Caco-2 (cell line): ENCODE measurements at regions not wholly inside any gene's neighbourhood (a gene's known extent, or its start where the extent isn't known, plus 50 kb on each side); places are given as distances from the start of the nearest gene placed in this dataset.

Source experiments
- BruUV-seq: library from RNA; stranded (reverse); fragments of 400-500 nt; replicated peaks from 2 replicates; lab custom pipeline; 2021; lab: Mats Ljungman, UMichigan
- CTCF ChIA-PET: fragments of 300-600 bp; sonication (Branson Sonifier 250); formaldehyde crosslinking; loops from one replicate; lab custom pipeline; 2022; ENCODE audit warnings: antibody characterized with exemption; lab: Charles Lee
- POLR2A ChIA-PET: fragments of 300-600 bp; sonication (Branson Sonifier 250); formaldehyde crosslinking; loops from one replicate; lab custom pipeline; 2022; ENCODE audit warnings: antibody characterized with exemption; lab: Charles Lee
- DNase-seq, 2 experiments: peaks; one replicate each; pipeline versions ENCODE4 v3.0.0 to v3.0.0-alpha.2; 2020 to 2022
- H3K27me3 ChIP-seq: replicated peaks from 2 replicates; pipeline ENCODE4 v1.6.0; 2011; ENCODE audit warnings: low read length; ENCODE audit not compliant: control insufficient read depth, insufficient read depth
- H3K36me3 ChIP-seq: 2 replicates; pipeline ENCODE4 v1.5.1; 2011; ENCODE audit warnings: low read length; ENCODE audit not compliant: control insufficient read depth, insufficient read depth
- H3K4me1 ChIP-seq: fragments of 250-450 bp; sonication (Bioruptor Pico); 2 replicates; pipeline ENCODE4 v1.5.1; 2020; ENCODE audit warnings: mild to moderate bottlenecking
- H3K4me3 ChIP-seq: 2 replicates; pipeline ENCODE4 v1.5.1; 2011; ENCODE audit warnings: low read depth, mild to moderate bottlenecking, control low read depth, low read length
- H3K9me3 ChIP-seq: fragments of 250-450 bp; sonication (Bioruptor Pico); 2 replicates; pipeline ENCODE4 v1.5.1; 2020; ENCODE audit warnings: mild to moderate bottlenecking, moderate library complexity
- H3K27ac Mint-ChIP-seq: one replicate; pipeline ENCODE4 v1.8.0; 2022; ENCODE audit warnings: mixed read lengths; ENCODE audit not compliant: unreplicated experiment
- H3K27me3 Mint-ChIP-seq: one replicate; pipeline ENCODE4 v1.8.0; 2022; ENCODE audit warnings: mixed read lengths; ENCODE audit not compliant: insufficient read depth, unreplicated experiment
- H3K36me3 Mint-ChIP-seq: one replicate; pipeline ENCODE4 v1.8.0; 2022; ENCODE audit warnings: mild to moderate bottlenecking, mixed read lengths; ENCODE audit not compliant: insufficient read depth, unreplicated experiment
- H3K4me1 Mint-ChIP-seq: one replicate; pipeline ENCODE4 v1.8.0; 2022; ENCODE audit warnings: low read depth, mixed read lengths; ENCODE audit not compliant: unreplicated experiment
- H3K4me3 Mint-ChIP-seq: one replicate; pipeline ENCODE4 v1.8.0; 2022; ENCODE audit warnings: mild to moderate bottlenecking, moderate library complexity, mixed read lengths; ENCODE audit not compliant: unreplicated experiment
- H3K9me3 Mint-ChIP-seq: one replicate; pipeline ENCODE4 v1.8.0; 2022; ENCODE audit warnings: mixed read lengths; ENCODE audit not compliant: unreplicated experiment
- CTCF ChIP-seq, 2 experiments: fragments of 200-600 bp in 1 of 2; IDR thresholded peaks; 1 replicate in 1 of 2; 2 replicates in 1 of 2; pipeline versions ENCODE4 v1.5.1 to v1.8.0; 2011 to 2022; ENCODE audit warnings: antibody characterized with exemption in 1 of 2, control low read depth in 1 of 2, inconsistent platforms in 1 of 2, low read depth in 1 of 2, low read length in 1 of 2, mild to moderate bottlenecking in 1 of 2, moderate library complexity in 1 of 2; ENCODE audit not compliant: insufficient read depth in 1 of 2, severe bottlenecking in 1 of 2, unreplicated experiment in 1 of 2
- intact Hi-C: fragments of 100-400 bp; cut with micrococcal nuclease; formaldehyde crosslinking; loops from one replicate; pipeline ENCODE4 v1.10.0; 2022; ENCODE audit not compliant: unreplicated experiment

GRCh38 chr13:47334173-47334572, 437.3 kb upstream of the HTR2A start:
- POLR2A ChIA-PET: no interaction called here

GRCh38 chr13:47332149-47332548, 435.3 kb upstream of the HTR2A start:
- intact Hi-C loops: no loop called here
- ChIA-PET POLR2A (no interaction called here), CTCF (no interaction called here)
- Mint-ChIP-seq H3K4me3 (no peak overlapping the region), H3K4me1 (no peaks in the 10 kb centered on the region), H3K27ac (no peak overlapping the region), H3K27me3 (peaks cover 3% of the 10 kb centered on the region), H3K9me3 (no peaks in the 10 kb centered on the region), H3K36me3 (no peaks in the 10 kb centered on the region)
- H3K27me3 ChIP-seq: no peaks in the 10 kb centered on the region
- no peak for TF ChIP-seq CTCF (IDR thresholded peaks at IDR 0.05; ENCODE audit: insufficient read depth in 1 of 2, low read depth in 1 of 2, low read length in 1 of 2, severe bottlenecking in 1 of 2, unreplicated experiment in 1 of 2)
- H3K9me3 ChIP-seq: no peaks in the 10 kb centered on the region
- DNase-seq: no peak
- no peaks in the 10 kb centered on the region for H3K4me1 ChIP-seq
- BruUV-seq: no TSS peak
- no peaks in the 10 kb centered on the region for H3K36me3 ChIP-seq
- H3K4me3 ChIP-seq: no peak overlapping the region

More at GRCh38 chr13:47334173-47334572, 437.3 kb upstream of the HTR2A start:
- CTCF ChIA-PET: interaction anchor here (0.9 kb wide), 1 partner anchor 61 kb away, joined by 3 read pairs; no protein-coding TSS in a partner anchor
- H3K36me3 ChIP-seq: no peaks in the 10 kb centered on the region
- no peak overlapping the region for H3K27ac Mint-ChIP-seq
- peaks cover 3% of the 10 kb centered on the region for H3K27me3 Mint-ChIP-seq
- no peak overlapping the region for H3K4me3 ChIP-seq
- no TSS peak for BruUV-seq
- intact Hi-C loops: no loop called here
- H3K4me1 Mint-ChIP-seq: no peaks in the 10 kb centered on the region
- no peak overlapping the region for H3K4me3 Mint-ChIP-seq
- DNase-seq: no peak
- no peak for TF ChIP-seq CTCF (IDR thresholded peaks at IDR 0.05; ENCODE audit: insufficient read depth in 1 of 2, low read depth in 1 of 2, low read length in 1 of 2, severe bottlenecking in 1 of 2, unreplicated experiment in 1 of 2)
- H3K36me3 Mint-ChIP-seq: no peaks in the 10 kb centered on the region
- no peaks in the 10 kb centered on the region for H3K9me3 Mint-ChIP-seq
- H3K27me3 ChIP-seq: no peaks in the 10 kb centered on the region
- H3K9me3 ChIP-seq: no peaks in the 10 kb centered on the region
- no peaks in the 10 kb centered on the region for H3K4me1 ChIP-seq

- intact Hi-C loops: no loop called here
- ChIA-PET CTCF (no interaction called here), POLR2A (no interaction called here)
- Histone ChIP-seq H3K36me3 (no peaks in the 10 kb centered on the region), H3K4me3 (no peak overlapping the region), H3K9me3 (no peaks in the 10 kb centered on the region), H3K4me1 (no peaks in the 10 kb centered on the region), H3K27me3 (no peaks in the 10 kb centered on the region)
- no peaks in the 10 kb centered on the region for H3K27me3 Mint-ChIP-seq
- no peak for TF ChIP-seq CTCF (IDR thresholded peaks at IDR 0.05; ENCODE audit: insufficient read depth in 1 of 2, low read depth in 1 of 2, low read length in 1 of 2, severe bottlenecking in 1 of 2, unreplicated experiment in 1 of 2)
- no peaks in the 10 kb centered on the region for H3K36me3 Mint-ChIP-seq
- DNase-seq: no peak
- H3K4me1 Mint-ChIP-seq: no peaks in the 10 kb centered on the region
- BruUV-seq: no TSS peak
- H3K4me3 Mint-ChIP-seq: no peak overlapping the region
- H3K9me3 Mint-ChIP-seq: no peaks in the 10 kb centered on the region
- no peak overlapping the region for H3K27ac Mint-ChIP-seq
Observed at GRCh38 chr13:47330031-47330430, 433.2 kb upstream of the HTR2A start.
